ENCODE measurements at regions not wholly inside any gene's neighbourhood (a gene's known extent, or its start where the extent isn't known, plus 50 kb on each side); places are given as distances from the start of the nearest gene placed in this dataset.

GRCh38 chr11:45428116-45428515 is 142.0 kb upstream of the SYT13 start:
- TF ChIP-seq POLR2A (IDR thresholded peaks at IDR 0.05): no peak
- no peak for TF ChIP-seq CTCF (IDR thresholded peaks at IDR 0.05)

Data from stomach (tissue), 4 donors.